Caco-2 (cell line): ENCODE measurements at regions not wholly inside any gene's neighbourhood (a gene's known extent, or its start where the extent isn't known, plus 50 kb on each side); places are given as distances from the start of the nearest gene placed in this dataset.
A peak's percentile ranks its signal among the peaks of the same experiment; 100 is the strongest.
"Not testable (repeated sequence)": the region's sequence is repeated elsewhere in the genome, so short reads cannot be mapped to it uniquely, and the experiment has no call there.

Experiments used
- BruUV-seq: library from RNA; stranded (reverse); fragments of 400-500 nt; replicated peaks from 2 replicates; lab custom pipeline; 2021; lab: Mats Ljungman, UMichigan
- CTCF ChIA-PET: fragments of 300-600 bp; sonication (Branson Sonifier 250); formaldehyde crosslinking; loops from one replicate; lab custom pipeline; 2022; ENCODE audit warnings: antibody characterized with exemption; lab: Charles Lee
- POLR2A ChIA-PET: fragments of 300-600 bp; sonication (Branson Sonifier 250); formaldehyde crosslinking; loops from one replicate; lab custom pipeline; 2022; ENCODE audit warnings: antibody characterized with exemption; lab: Charles Lee
- DNase-seq, 2 experiments: peaks; one replicate each; pipeline versions ENCODE4 v3.0.0 to v3.0.0-alpha.2; 2020 to 2022
- H3K27me3 ChIP-seq: replicated peaks from 2 replicates; pipeline ENCODE4 v1.6.0; 2011; ENCODE audit warnings: low read length; ENCODE audit not compliant: control insufficient read depth, insufficient read depth
- H3K36me3 ChIP-seq: 2 replicates; pipeline ENCODE4 v1.5.1; 2011; ENCODE audit warnings: low read length; ENCODE audit not compliant: control insufficient read depth, insufficient read depth
- H3K4me1 ChIP-seq: fragments of 250-450 bp; sonication (Bioruptor Pico); 2 replicates; pipeline ENCODE4 v1.5.1; 2020; ENCODE audit warnings: mild to moderate bottlenecking
- H3K4me3 ChIP-seq: 2 replicates; pipeline ENCODE4 v1.5.1; 2011; ENCODE audit warnings: low read depth, mild to moderate bottlenecking, control low read depth, low read length
- H3K9me3 ChIP-seq: fragments of 250-450 bp; sonication (Bioruptor Pico); 2 replicates; pipeline ENCODE4 v1.5.1; 2020; ENCODE audit warnings: mild to moderate bottlenecking, moderate library complexity
- H3K27ac Mint-ChIP-seq: one replicate; pipeline ENCODE4 v1.8.0; 2022; ENCODE audit warnings: mixed read lengths; ENCODE audit not compliant: unreplicated experiment
- H3K27me3 Mint-ChIP-seq: one replicate; pipeline ENCODE4 v1.8.0; 2022; ENCODE audit warnings: mixed read lengths; ENCODE audit not compliant: insufficient read depth, unreplicated experiment
- H3K36me3 Mint-ChIP-seq: one replicate; pipeline ENCODE4 v1.8.0; 2022; ENCODE audit warnings: mild to moderate bottlenecking, mixed read lengths; ENCODE audit not compliant: insufficient read depth, unreplicated experiment
- H3K4me1 Mint-ChIP-seq: one replicate; pipeline ENCODE4 v1.8.0; 2022; ENCODE audit warnings: low read depth, mixed read lengths; ENCODE audit not compliant: unreplicated experiment
- H3K4me3 Mint-ChIP-seq: one replicate; pipeline ENCODE4 v1.8.0; 2022; ENCODE audit warnings: mild to moderate bottlenecking, moderate library complexity, mixed read lengths; ENCODE audit not compliant: unreplicated experiment
- H3K9me3 Mint-ChIP-seq: one replicate; pipeline ENCODE4 v1.8.0; 2022; ENCODE audit warnings: mixed read lengths; ENCODE audit not compliant: unreplicated experiment
- CTCF ChIP-seq, 2 experiments: fragments of 200-600 bp in 1 of 2; IDR thresholded peaks; 1 replicate in 1 of 2; 2 replicates in 1 of 2; pipeline versions ENCODE4 v1.5.1 to v1.8.0; 2011 to 2022; ENCODE audit warnings: antibody characterized with exemption in 1 of 2, control low read depth in 1 of 2, inconsistent platforms in 1 of 2, low read depth in 1 of 2, low read length in 1 of 2, mild to moderate bottlenecking in 1 of 2, moderate library complexity in 1 of 2; ENCODE audit not compliant: insufficient read depth in 1 of 2, severe bottlenecking in 1 of 2, unreplicated experiment in 1 of 2
- intact Hi-C: fragments of 100-400 bp; cut with micrococcal nuclease; formaldehyde crosslinking; loops from one replicate; pipeline ENCODE4 v1.10.0; 2022; ENCODE audit not compliant: unreplicated experiment

DNA sequence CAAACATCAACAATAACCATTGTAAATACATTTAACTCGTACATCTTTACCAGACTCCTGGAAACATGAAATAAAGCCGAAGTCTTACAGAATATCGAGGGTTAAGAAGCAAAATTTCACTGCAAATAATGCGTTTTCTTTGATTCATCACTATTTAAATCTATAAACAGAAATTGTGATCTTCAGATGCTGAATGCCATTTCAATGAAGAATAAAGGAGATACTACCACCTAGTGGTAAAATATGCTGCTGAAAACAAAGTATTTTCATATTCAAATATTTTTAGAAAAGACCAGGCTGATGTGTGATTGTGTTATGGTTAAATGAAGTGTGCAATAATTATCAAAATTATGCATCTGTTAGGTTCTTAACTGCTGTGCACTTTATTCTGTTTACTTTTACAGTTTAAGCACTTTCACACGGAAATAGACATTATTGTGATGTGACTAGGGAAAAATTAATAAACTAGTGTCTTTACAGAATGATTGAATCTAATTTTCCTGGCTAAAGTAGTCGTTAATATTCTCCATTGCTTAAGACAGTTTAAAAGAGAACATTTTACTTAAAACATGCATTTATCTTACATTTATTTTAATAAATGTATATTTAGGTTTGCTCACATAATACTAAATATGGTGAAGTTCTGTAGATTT lies 1093.1 kb downstream of the MRPL39 start:
- peak; percentile 26 to 34 for TF ChIP-seq CTCF (IDR thresholded peaks at IDR 0.05; ENCODE audit: insufficient read depth in 1 of 2, low read depth in 1 of 2, low read length in 1 of 2, severe bottlenecking in 1 of 2, unreplicated experiment in 1 of 2)
- Histone ChIP-seq H3K4me1 (no peaks in the 10 kb centered on the region), H3K4me3 (no peak overlapping the region), H3K36me3 (no peaks in the 10 kb centered on the region), H3K9me3 (no peaks in the 10 kb centered on the region), H3K27me3 (no peaks in the 10 kb centered on the region)
- Mint-ChIP-seq H3K27me3 (no peaks in the 10 kb centered on the region), H3K4me3 (no peak overlapping the region), H3K9me3 (no peaks in the 10 kb centered on the region), H3K36me3 (no peaks in the 10 kb centered on the region), H3K4me1 (no peaks in the 10 kb centered on the region), H3K27ac (no peak overlapping the region)
- BruUV-seq, result no TSS peak
- ChIA-PET POLR2A (no interaction called here), CTCF (no interaction called here)
- intact Hi-C loops, result loop anchor here (5.0 kb wide), 2 partner anchors 523 to 577 kb away; no protein-coding TSS in a partner anchor
- DNase-seq, result no peak

DNA sequence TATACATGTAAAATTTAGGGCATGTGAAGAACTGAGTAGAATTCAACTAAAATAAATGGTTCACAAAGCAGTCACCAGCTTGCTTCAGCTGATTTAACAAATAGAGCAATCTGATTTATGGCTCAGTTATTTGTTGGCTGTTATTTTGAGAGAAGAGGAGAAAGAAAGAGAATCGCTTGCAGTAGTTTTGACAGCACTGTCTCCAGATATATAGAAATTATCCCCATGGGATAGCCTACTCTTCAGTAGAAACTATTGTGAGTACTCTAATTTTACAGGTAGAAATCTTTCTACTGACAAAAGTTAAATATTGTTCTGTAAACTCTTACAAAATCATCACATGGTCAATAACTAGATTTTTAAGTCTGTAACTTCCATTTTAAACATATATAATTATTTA lies 1098.2 kb downstream of the MRPL39 start:
- no peak for TF ChIP-seq CTCF (IDR thresholded peaks at IDR 0.05; ENCODE audit: insufficient read depth in 1 of 2, low read depth in 1 of 2, low read length in 1 of 2, severe bottlenecking in 1 of 2, unreplicated experiment in 1 of 2)
- Histone ChIP-seq H3K27me3 (no peaks in the 10 kb centered on the region), H3K36me3 (no peaks in the 10 kb centered on the region), H3K9me3 (no peaks in the 10 kb centered on the region; the same call in 1 of the 2 replicates), H3K4me3 (no peak overlapping the region), H3K4me1 (no peaks in the 10 kb centered on the region)
- no peaks in the 10 kb centered on the region for H3K4me1 Mint-ChIP-seq
- no peak overlapping the region for H3K4me3 Mint-ChIP-seq
- CTCF ChIA-PET, result no interaction called here
- POLR2A ChIA-PET, result no interaction called here
- DNase-seq, result no peak
- H3K27ac Mint-ChIP-seq, result no peak overlapping the region
- no TSS peak for BruUV-seq
- H3K9me3 Mint-ChIP-seq, result peaks cover 9% of the 10 kb centered on the region
- no peaks in the 10 kb centered on the region for H3K36me3 Mint-ChIP-seq
- peaks cover 4% of the 10 kb centered on the region for H3K27me3 Mint-ChIP-seq
- intact Hi-C loops, result no loop called here

DNA sequence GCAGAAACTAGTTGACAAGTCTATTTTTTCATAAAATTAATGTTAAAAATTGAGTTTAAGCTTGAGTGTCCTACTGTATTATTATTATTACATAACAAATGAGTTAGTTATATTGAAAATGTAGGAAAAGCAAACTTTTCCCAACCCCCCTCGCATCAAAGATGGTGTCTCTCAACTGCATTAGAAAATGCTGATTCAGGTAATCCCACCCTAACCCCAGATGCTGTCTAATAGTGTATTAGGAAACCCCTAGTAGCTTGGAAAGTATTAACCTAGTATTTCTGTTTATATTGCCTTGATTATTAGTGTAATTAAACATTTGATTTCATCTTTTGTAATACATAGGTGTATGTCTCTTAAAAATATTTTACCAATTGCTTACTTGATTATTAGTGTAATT lies 1120.3 kb downstream of the MRPL39 start:
- CTCF ChIA-PET, result no interaction called here
- no peaks in the 10 kb centered on the region for H3K27me3 ChIP-seq
- DNase-seq, result no peak
- POLR2A ChIA-PET, result no interaction called here
- intact Hi-C loops, result no loop called here
- no peak overlapping the region for H3K4me3 Mint-ChIP-seq
- BruUV-seq, result no TSS peak
- no peaks in the 10 kb centered on the region for H3K4me1 ChIP-seq
- no peak overlapping the region for H3K4me3 ChIP-seq
- no peaks in the 10 kb centered on the region for H3K4me1 Mint-ChIP-seq
- no peaks in the 10 kb centered on the region for H3K9me3 Mint-ChIP-seq
- H3K27ac Mint-ChIP-seq, result no peak overlapping the region
- no peaks in the 10 kb centered on the region for H3K36me3 ChIP-seq
- H3K27me3 Mint-ChIP-seq, result no peaks in the 10 kb centered on the region
- H3K36me3 Mint-ChIP-seq, result no peaks in the 10 kb centered on the region
- H3K9me3 ChIP-seq, result no peaks in the 10 kb centered on the region
- TF ChIP-seq CTCF (IDR thresholded peaks at IDR 0.05; ENCODE audit: insufficient read depth in 1 of 2, low read depth in 1 of 2, low read length in 1 of 2, severe bottlenecking in 1 of 2, unreplicated experiment in 1 of 2), result no peak

DNA sequence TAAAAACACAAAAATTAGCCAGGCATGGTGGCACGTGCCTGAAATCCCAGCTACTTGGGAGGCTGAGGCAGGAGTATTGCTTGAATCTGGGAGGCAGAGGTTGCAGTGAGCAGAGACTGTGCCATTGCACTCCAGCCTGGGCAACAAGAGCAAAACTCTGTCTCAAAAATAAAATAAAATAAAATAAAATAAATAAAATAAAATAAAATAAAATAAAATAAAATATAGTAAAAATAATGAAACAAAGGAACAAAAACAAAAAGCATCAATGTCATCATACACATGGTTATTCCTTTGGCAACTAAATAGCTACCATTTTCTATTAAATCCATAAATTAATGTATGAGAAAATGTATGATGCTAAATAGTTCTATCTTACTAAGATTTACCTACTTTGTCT lies 1123.9 kb downstream of the MRPL39 start:
- H3K4me3 Mint-ChIP-seq, DNase-seq, intact Hi-C loops, H3K4me1 ChIP-seq, H3K27me3 ChIP-seq, H3K36me3 ChIP-seq, CTCF ChIA-PET, POLR2A ChIA-PET, H3K9me3 ChIP-seq, H3K9me3 Mint-ChIP-seq, BruUV-seq, H3K4me3 ChIP-seq, H3K36me3 Mint-ChIP-seq, H3K27ac Mint-ChIP-seq, H3K27me3 Mint-ChIP-seq, H3K4me1 Mint-ChIP-seq: not testable (repeated sequence)
